Mucosa of gallbladder (tissue), 1 donor: ENCODE measurements at regions not wholly inside any gene's neighbourhood (a gene's known extent, or its start where the extent isn't known, plus 50 kb on each side); places are given as distances from the start of the nearest gene placed in this dataset.

ENCODE experiments used
- DNase-seq: peaks from one replicate; pipeline ENCODE4 v3.0.0-alpha.2; 2020; ENCODE audit warnings: low spot score
- donor health status: DM: no; HTN: no; CAD: no.

DNA sequence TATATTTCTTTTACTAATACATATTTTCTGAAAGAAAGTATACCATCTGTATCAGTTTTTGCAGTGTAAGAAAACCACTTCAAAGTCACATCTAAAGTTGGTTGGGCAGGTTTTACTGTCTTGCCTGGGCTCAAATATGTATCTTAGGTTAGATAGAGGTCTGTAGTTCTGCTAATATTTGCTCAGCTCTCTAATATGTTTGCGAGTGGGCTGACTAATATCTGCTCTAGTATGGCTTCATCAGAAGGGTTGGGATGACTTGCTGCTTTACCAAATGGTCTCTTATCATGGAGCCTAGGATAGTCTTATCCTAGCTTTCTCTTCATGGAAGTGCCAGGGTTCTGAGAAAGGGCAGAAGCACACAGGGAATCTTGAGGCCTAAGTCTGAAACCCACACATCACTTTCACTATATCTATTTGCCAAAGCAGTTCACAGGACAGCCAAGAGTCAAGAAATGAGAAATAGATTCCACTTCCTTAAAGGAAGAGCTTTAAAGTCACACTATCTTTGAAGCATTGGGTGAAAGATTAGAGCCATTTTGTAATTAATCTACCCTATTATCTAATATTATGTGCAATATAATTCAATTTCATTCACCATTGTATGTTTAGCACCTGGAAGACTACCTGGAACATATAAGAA lies 610.0 kb downstream of the KCNJ3 start:
- no peak for DNase-seq

DNA sequence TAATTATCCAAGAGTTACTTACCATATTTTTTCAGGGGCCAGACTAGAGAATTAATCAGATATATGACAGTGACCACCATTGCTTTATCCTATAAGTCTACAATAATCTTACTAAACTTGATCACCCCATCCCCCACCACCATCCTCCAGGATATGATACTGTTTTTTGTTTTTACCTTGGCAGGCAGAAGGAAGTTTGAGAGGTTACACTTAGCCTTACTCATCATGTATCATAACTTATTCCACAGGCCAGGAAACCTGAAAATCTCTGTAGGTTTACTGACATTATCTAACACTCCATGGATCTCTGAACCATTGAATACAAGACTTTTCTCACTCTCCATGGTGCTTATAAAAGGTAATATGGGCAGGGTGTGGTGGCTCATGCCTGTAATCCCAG lies 602.7 kb downstream of the KCNJ3 start:
- DNase-seq, result no peak

DNA sequence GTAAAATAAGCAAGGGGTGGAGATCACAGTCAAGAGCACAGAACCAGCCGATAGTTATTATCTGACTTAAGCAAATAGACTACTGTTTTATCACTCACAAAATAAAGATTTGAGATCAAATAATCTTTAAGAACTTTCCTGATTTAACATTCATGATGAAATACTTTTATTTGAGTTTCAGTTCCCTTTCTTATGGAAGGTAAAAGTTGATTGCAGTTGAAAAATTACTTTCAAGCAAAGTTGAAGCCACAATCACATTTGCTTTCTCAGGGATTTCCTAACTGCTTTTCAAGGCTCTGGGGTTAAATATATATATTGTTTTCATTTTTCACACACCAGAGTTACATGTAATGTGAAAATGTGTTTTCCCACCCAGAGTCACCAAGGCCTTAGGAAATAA lies 599.5 kb downstream of the KCNJ3 start:
- no peak for DNase-seq

GRCh38 chr2:155294358-155294757 lies 595.9 kb downstream of the KCNJ3 start:
- DNase-seq, result no peak

- DNase-seq, result no peak
Measured at GRCh38 chr2:155281907-155282306, 583.4 kb downstream of the KCNJ3 start.

DNA sequence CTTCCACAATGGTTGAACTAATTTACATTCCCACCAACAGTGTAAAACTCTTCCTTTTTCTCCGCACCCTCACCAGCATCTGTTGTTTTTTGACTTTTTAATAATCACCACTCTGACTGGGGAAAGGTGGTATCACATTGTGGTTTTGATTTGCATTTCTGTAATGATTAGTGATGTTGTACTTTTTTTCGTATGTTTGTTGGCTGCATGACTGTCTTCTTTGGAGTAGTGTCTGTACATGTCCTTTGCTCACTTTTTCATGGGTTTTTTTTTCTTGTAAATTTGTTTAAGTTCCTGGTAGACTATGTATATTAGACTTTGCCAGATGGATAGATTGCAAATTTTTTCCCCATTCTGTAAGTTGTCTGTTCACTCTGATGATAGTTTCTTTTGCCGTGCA lies 574.8 kb downstream of the KCNJ3 start:
- DNase-seq, result no peak

- no peak for DNase-seq
Measured at GRCh38 chr2:155266583-155266982, 568.1 kb downstream of the KCNJ3 start.

DNA sequence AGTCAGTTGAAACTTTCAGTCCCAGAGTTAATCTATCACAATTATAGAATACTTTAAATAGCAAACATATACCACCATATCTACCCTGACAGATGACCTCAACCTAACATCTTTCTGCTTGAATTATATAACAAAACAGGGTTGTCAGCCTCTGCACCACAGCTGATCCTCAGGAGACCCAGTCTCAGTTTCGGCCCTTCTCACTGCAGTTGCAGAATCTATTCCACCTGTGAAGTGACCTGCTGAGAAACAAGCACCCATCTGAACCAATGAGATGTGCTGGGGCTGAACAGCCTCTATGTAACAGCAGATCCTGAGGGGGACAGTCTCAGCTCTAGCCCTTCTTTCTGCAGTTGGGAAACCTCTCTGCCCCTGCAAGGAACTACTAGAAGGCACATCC lies 567.6 kb downstream of the KCNJ3 start:
- DNase-seq, result no peak

DNA sequence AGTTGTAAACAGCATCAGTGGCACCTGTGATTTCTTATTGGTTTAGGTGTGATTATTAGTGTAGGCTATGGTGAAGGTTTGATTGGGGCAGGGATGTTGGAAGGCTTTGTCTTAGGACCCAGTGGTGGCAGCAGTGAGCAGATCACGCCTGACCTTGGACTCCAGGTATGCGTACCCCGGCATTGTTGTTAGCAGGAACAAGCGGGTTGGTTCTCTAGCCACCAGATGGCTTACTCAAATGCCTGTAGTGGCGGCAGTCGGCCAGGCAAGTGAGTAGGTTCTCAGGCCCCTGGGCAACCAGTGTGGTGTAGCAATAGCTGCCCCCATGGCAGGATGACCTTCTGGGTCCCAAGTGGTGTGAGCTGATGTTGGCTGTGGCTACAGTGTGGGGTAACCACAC lies 558.3 kb downstream of the KCNJ3 start:
- no peak for DNase-seq

- DNase-seq, result no peak
Measured at GRCh38 chr2:155250800-155251199, 552.3 kb downstream of the KCNJ3 start.

GRCh38 chr2:155240176-155240575 lies 541.7 kb downstream of the KCNJ3 start:
- DNase-seq, result no peak

- no peak for DNase-seq
Measured at GRCh38 chr2:155235710-155236109, 537.2 kb downstream of the KCNJ3 start.

- no peak for DNase-seq
Measured at GRCh38 chr2:155223781-155224406, 525.4 kb downstream of the KCNJ3 start.

DNA sequence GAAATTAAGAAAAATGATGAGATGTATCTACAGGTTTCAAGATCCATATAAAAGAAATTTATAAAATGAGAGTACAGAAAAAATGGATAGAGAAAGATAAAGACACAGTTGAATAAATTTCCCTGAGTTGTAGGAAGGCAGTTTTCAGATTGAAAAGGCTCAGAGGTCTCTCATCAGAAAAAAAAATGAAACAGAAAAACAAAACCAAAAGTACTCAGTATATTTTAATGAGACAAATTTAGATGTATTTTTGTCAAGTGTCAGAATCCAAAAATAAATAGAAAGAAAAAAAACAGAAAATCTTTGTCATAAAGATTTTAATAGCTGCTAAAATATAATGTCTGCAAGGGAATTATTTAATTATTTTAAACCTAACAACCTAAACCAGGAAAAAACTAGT lies 520.5 kb downstream of the KCNJ3 start:
- no peak for DNase-seq

- no peak for DNase-seq
Measured at GRCh38 chr2:155218292-155218924, 519.9 kb downstream of the KCNJ3 start.

DNA sequence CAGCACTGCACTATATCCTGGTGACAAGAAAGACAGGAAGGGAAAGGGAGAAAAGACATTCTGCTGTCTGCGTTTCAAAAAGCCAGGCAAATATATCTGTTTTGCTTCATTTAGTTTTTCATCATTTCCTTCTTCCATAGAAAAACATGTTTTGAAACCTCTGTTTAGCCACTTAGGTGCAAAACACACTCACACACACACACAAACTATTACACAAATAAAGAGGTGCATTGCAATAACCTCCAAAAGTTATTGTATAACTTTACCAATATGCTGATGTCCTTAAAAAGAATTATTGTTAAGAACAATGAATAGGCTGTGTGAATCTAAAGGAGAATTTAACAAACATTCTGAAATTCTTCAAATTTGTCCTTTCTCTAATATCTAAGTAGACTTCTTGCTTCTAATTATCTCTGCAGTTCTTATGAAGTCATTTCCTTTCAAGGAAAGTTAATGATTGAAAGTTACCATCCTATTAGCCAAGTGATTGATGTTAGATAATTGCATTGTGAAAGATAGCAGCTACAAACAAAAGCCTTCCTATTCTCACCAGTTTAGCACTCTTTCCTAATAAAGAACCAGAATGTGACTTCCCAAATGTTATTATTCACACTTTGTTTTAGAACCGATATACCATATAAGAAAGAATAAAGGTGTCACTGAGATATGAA lies 516.7 kb downstream of the KCNJ3 start:
- no peak for DNase-seq

DNA sequence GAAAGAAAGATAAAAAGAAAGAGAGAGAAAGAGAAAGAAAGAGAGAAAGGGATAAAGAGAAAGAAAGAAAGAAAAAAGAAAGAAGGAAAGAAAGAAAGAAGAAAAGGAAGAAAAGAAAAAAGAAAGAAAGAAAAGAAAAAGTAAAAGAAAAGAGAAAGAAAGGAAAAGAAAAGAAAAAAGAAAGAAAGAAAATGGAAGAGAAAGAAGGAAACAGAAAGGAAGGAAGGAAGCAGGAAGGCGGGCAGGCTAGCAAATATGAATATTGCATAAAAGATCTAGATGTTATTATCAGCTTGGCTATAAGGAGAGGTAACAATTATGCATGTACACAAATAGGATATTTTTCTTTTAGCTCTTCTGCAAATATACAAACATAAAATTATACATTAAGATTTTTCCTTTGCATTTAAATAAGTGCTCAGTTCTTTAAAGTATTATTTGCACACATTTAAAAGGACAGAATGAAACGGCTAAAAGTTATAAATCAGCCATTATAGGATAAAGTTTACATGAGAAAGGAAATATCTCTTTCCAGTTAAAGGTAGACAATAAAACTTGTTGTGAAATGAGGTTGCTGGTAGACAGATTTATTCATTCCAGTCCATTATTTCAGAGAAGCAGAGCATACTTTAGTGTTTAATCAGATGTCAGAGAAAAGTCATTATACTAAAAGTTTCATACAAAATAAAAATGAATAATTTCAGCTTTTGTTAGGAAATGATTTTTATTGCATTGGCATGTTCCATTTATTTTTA lies 511.4 kb downstream of the KCNJ3 start:
- DNase-seq, result no peak

- DNase-seq, result no peak
Measured at GRCh38 chr2:155203178-155203577, 504.7 kb downstream of the KCNJ3 start.

- DNase-seq, result no peak
Measured at GRCh38 chr2:155200753-155201152, 502.3 kb downstream of the KCNJ3 start.

GRCh38 chr2:155190342-155190741 lies 491.8 kb downstream of the KCNJ3 start:
- DNase-seq, result no peak

- no peak for DNase-seq
Measured at GRCh38 chr2:155178921-155179320, 480.4 kb downstream of the KCNJ3 start.

- DNase-seq, result no peak
Measured at GRCh38 chr2:155176345-155176744, 477.9 kb downstream of the KCNJ3 start.
